ENCODE measurements at regions not wholly inside any gene's neighbourhood (a gene's known extent, or its start where the extent isn't known, plus 50 kb on each side); places are given as distances from the start of the nearest gene placed in this dataset.

GRCh38 chr10:123500110-123500509 is 166.0 kb upstream of the GPR26 start:
- H3K4me3 ChIP-seq: no peak overlapping the region
- WGBS, 5 donors: 81 to 87% (median 84%) methylated on average over 7 of the region's 7 CpGs
- DNase-seq: no peak
- no peak overlapping the region for H3K27ac ChIP-seq
- H3K36me3 ChIP-seq: no peaks in the 10 kb centered on the region
- H3K27me3 ChIP-seq: no peaks in the 10 kb centered on the region
- no peaks in the 10 kb centered on the region for H3K4me1 ChIP-seq
- TF ChIP-seq POLR2AphosphoS5 (IDR thresholded peaks at IDR 0.05) (no peak), EP300 (IDR thresholded peaks at IDR 0.05) (no peak), POLR2A (IDR thresholded peaks at IDR 0.05) (no peak), CTCF (IDR thresholded peaks at IDR 0.05) (no peak)
- H3K9me3 ChIP-seq: no peaks in the 10 kb centered on the region
- intact Hi-C loops (cut with DNase I; ENCODE audit: low total_unique reads): no loop called here

GRCh38 chr10:123501148-123501547 is 165.0 kb upstream of the GPR26 start:
- no peak overlapping the region for H3K4me3 ChIP-seq
- H3K27me3 ChIP-seq: no peaks in the 10 kb centered on the region
- WGBS, 5 donors: 77 to 84% (median 80%) methylated on average over 3 of the region's 3 CpGs
- H3K4me1 ChIP-seq: no peaks in the 10 kb centered on the region
- H3K36me3 ChIP-seq: no peaks in the 10 kb centered on the region
- H3K9me3 ChIP-seq: no peaks in the 10 kb centered on the region
- TF ChIP-seq POLR2A (IDR thresholded peaks at IDR 0.05) (no peak), CTCF (IDR thresholded peaks at IDR 0.05) (no peak), EP300 (IDR thresholded peaks at IDR 0.05) (no peak), POLR2AphosphoS5 (IDR thresholded peaks at IDR 0.05) (no peak)
- DNase-seq: no peak
- H3K27ac ChIP-seq: no peak overlapping the region
- intact Hi-C loops (cut with DNase I; ENCODE audit: low total_unique reads): no loop called here

GRCh38 chr10:123502983-123503382 is 163.2 kb upstream of the GPR26 start:
- TF ChIP-seq CTCF (IDR thresholded peaks at IDR 0.05) (no peak), EP300 (IDR thresholded peaks at IDR 0.05) (no peak), POLR2A (IDR thresholded peaks at IDR 0.05) (no peak), POLR2AphosphoS5 (IDR thresholded peaks at IDR 0.05) (no peak)
- 4 to 40% (median 21%) methylated on average over 1 of the region's 1 CpG for WGBS, 5 donors
- H3K27me3 ChIP-seq: no peaks in the 10 kb centered on the region

GRCh38 chr10:123506455-123506854 is 159.7 kb upstream of the GPR26 start:
- WGBS, 5 donors: 80 to 96% (median 88%) methylated on average over 2 of the region's 2 CpGs
- no peaks in the 10 kb centered on the region for H3K36me3 ChIP-seq

More at GRCh38 chr10:123502983-123503382, 163.2 kb upstream of the GPR26 start:
- Histone ChIP-seq H3K4me3 (no peak overlapping the region), H3K27ac (no peak overlapping the region), H3K9me3 (no peaks in the 10 kb centered on the region), H3K36me3 (no peaks in the 10 kb centered on the region), H3K4me1 (no peaks in the 10 kb centered on the region)
- no peak for DNase-seq
- intact Hi-C loops (cut with DNase I; ENCODE audit: low total_unique reads): no loop called here

More at GRCh38 chr10:123506455-123506854, 159.7 kb upstream of the GPR26 start:
- H3K27me3 ChIP-seq: no peaks in the 10 kb centered on the region
- TF ChIP-seq POLR2A (IDR thresholded peaks at IDR 0.05) (no peak), CTCF (IDR thresholded peaks at IDR 0.05) (no peak)
- DNase-seq: no peak
- no peak overlapping the region for H3K4me3 ChIP-seq
- no peak overlapping the region for H3K27ac ChIP-seq
- no peaks in the 10 kb centered on the region for H3K9me3 ChIP-seq
- intact Hi-C loops (cut with DNase I; ENCODE audit: low total_unique reads): no loop called here
- no peaks in the 10 kb centered on the region for H3K4me1 ChIP-seq

Measured in stomach (tissue), 8 donors.